ENCODE measurements at regions not wholly inside any gene's neighbourhood (a gene's known extent, or its start where the extent isn't known, plus 50 kb on each side); places are given as distances from the start of the nearest gene placed in this dataset.

DNA sequence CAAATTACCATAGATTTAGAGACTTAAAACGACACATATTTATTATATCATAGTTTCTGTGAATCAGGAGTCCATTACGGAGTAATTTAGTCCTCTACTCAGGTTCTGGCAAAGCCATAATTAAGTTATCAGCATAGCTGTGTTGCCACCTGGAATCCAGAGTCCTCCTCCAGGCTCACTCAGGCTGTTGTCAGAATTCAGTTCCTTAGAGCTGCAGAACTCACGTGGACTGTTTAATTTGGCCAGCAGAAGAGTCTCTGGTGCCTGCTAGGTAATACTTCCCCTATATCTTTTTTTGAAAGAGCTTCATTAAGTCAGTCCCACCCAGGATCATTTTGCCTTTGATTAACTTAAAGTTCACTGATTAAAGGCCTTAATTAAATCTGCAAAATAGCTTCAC is 891.5 kb downstream of the SUCLG1 start:
- no peak for DNase-seq
- Histone ChIP-seq H3K9me3 (no peaks in the 10 kb centered on the region), H3K4me1 (no peaks in the 10 kb centered on the region), H3K4me3 (no peak overlapping the region), H3K27me3 (no peaks in the 10 kb centered on the region), H3K27ac (no peak overlapping the region), H3K36me3 (no peaks in the 10 kb centered on the region)
- TF ChIP-seq, protein P1, sequence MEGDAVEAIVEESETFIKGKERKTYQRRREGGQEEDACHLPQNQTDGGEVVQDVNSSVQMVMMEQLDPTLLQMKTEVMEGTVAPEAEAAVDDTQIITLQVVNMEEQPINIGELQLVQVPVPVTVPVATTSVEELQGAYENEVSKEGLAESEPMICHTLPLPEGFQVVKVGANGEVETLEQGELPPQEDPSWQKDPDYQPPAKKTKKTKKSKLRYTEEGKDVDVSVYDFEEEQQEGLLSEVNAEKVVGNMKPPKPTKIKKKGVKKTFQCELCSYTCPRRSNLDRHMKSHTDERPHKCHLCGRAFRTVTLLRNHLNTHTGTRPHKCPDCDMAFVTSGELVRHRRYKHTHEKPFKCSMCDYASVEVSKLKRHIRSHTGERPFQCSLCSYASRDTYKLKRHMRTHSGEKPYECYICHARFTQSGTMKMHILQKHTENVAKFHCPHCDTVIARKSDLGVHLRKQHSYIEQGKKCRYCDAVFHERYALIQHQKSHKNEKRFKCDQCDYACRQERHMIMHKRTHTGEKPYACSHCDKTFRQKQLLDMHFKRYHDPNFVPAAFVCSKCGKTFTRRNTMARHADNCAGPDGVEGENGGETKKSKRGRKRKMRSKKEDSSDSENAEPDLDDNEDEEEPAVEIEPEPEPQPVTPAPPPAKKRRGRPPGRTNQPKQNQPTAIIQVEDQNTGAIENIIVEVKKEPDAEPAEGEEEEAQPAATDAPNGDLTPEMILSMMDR (IDR thresholded peaks at IDR 0.05): no peak
- 44 to 59% methylated on average over 3 of the region's 3 CpGs for WGBS, 2 donors
- no peak for ATAC-seq
- FAIRE-seq: no peak
- intact Hi-C loops (cut with DNase I): no loop called here

GRCh38 chr2:83565626-83566025 is 893.5 kb downstream of the SUCLG1 start:
- no peak overlapping the region for H3K4me3 ChIP-seq
- H3K4me1 ChIP-seq: no peaks in the 10 kb centered on the region
- FAIRE-seq (no peak), DNase-seq (no peak), ATAC-seq (no peak)
- no peak overlapping the region for H3K27ac ChIP-seq
- TF ChIP-seq, protein P1 (IDR thresholded peaks at IDR 0.05): no peak
- H3K9me3 ChIP-seq: no peaks in the 10 kb centered on the region
- H3K27me3 ChIP-seq: no peaks in the 10 kb centered on the region
- intact Hi-C loops (cut with DNase I): no loop called here
- no peaks in the 10 kb centered on the region for H3K36me3 ChIP-seq
- 73 to 77% methylated on average over 4 of the region's 4 CpGs for WGBS, 2 donors

GRCh38 chr2:83565181-83565580 is 893.9 kb downstream of the SUCLG1 start:
- Histone ChIP-seq H3K27me3 (no peaks in the 10 kb centered on the region), H3K27ac (no peak overlapping the region), H3K4me3 (no peak overlapping the region), H3K4me1 (no peaks in the 10 kb centered on the region), H3K9me3 (no peaks in the 10 kb centered on the region), H3K36me3 (no peaks in the 10 kb centered on the region)
- no peak for FAIRE-seq
- no peak for ATAC-seq
- DNase-seq: no peak
- intact Hi-C loops (cut with DNase I): no loop called here
- WGBS, 2 donors: 62 to 65% methylated on average over 4 of the region's 4 CpGs
- TF ChIP-seq, protein P1 (IDR thresholded peaks at IDR 0.05): no peak

- Histone ChIP-seq H3K4me3 (no peak overlapping the region), H3K27ac (no peak overlapping the region), H3K27me3 (no peaks in the 10 kb centered on the region), H3K9me3 (no peaks in the 10 kb centered on the region), H3K36me3 (no peaks in the 10 kb centered on the region), H3K4me1 (no peaks in the 10 kb centered on the region)
- TF ChIP-seq, protein P1 (IDR thresholded peaks at IDR 0.05): no peak
- ATAC-seq (no peak), DNase-seq (no peak), FAIRE-seq (no peak)
- intact Hi-C loops (cut with DNase I): no loop called here
- 42 to 63% methylated on average over 3 of the region's 3 CpGs for whole genome bisulfite sequencing, 2 donors
These were observed 897.5 kb downstream of the SUCLG1 start for GRCh38 chr2:83561592-83561991.

DNA sequence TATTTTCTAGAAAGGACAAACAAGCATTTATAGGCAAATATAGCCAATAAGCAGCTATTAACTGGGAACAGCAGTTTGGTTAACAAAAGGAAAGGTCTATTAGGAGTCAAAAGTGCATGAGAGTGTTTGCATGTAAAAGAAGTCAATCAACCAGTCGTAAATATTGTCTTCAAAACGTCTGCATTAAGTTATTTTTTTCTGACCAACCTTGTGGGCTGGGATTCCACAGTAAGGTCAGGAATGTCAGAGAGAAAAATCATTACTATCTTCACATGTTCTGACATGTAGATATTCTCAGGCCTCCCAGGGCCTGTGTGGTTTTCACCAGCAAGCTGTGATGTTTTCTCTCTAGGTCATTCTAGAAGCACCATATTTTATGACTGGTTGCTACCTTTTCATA is 922.5 kb downstream of the SUCLG1 start:
- intact Hi-C loops (cut with DNase I): no loop called here
- WGBS, 2 donors: 23 to 35% methylated on average over 2 of the region's 2 CpGs
- no peak for FAIRE-seq

More for the DNA sequence above, 922.5 kb downstream of the SUCLG1 start:
- Histone ChIP-seq H3K36me3 (no peaks in the 10 kb centered on the region), H3K27me3 (no peaks in the 10 kb centered on the region), H3K4me1 (no peaks in the 10 kb centered on the region), H3K9me3 (no peaks in the 10 kb centered on the region), H3K27ac (no peak overlapping the region), H3K4me3 (no peak overlapping the region)
- DNase-seq: no peak
- no peak for ATAC-seq
- TF ChIP-seq, protein P1 (IDR thresholded peaks at IDR 0.05): no peak

All from pancreas (tissue), 10 donors.